HepG2 (cell line): ENCODE measurements at regions not wholly inside any gene's neighbourhood (a gene's known extent, or its start where the extent isn't known, plus 50 kb on each side); places are given as distances from the start of the nearest gene placed in this dataset.
A peak's percentile ranks its signal among the peaks of the same experiment; 100 is the strongest.

ENCODE experiments used
- ATAC-seq: fragments of 200-7000 bp; cut with Tn5 transposase; 3 replicates; pipeline ENCODE4 v1.9.1; 2020; ENCODE audit warnings: mild to moderate bottlenecking, moderate library complexity
- BruUV-seq: library from RNA; stranded (reverse); fragments of 400-500 nt; replicated peaks from 2 replicates; lab custom pipeline; 2021; lab: Mats Ljungman, UMichigan
- CTCF ChIA-PET: fragments of 300-600 bp; formaldehyde crosslinking; extraction: SDS; loops from one replicate; lab custom pipeline; 2021; ENCODE audit warnings: low total read pairs, inconsistent platforms, low intra/inter-chr PET ratio; lab: Yijun Ruan, JAX
- POLR2A ChIA-PET: fragments of 350-600 bp; sonication (Branson Sonifier 250); formaldehyde crosslinking; loops from one replicate; lab custom pipeline; 2020; ENCODE audit warnings: antibody characterized with exemption, inconsistent platforms; lab: Yijun Ruan, JAX
- DNase-seq: peaks from one replicate; pipeline ENCODE4 v3.0.0-alpha.2; 2015; ENCODE audit warnings: low spot score
- FAIRE-seq: peaks from 3 replicates; lab custom pipeline; 2011; peaks lifted over from hg19 to GRCh38; lab: Jason Lieb, UNC
- H2AFZ ChIP-seq: one replicate; pipeline ENCODE4 v1.6.1; 2011; ENCODE audit warnings: low read length, inconsistent platforms
- H3K27ac ChIP-seq: fragments of 300-600 bp; 3 replicates; pipeline ENCODE4 v1.8.0; 2011; ENCODE audit warnings: mixed run types, mild to moderate bottlenecking, mixed read lengths, low read length, inconsistent platforms; ENCODE audit not compliant: insufficient read depth; ENCODE audit errors: extremely low read length
- H3K27me3 ChIP-seq, 2 experiments: fragments of 200-600 bp in 1 of 2; 2 replicates in 1 of 2; 3 replicates in 1 of 2; pipeline versions ENCODE4 v1.6.0 to v1.8.0; 2011; ENCODE audit warnings: low read length in 2 of 2, mild to moderate bottlenecking in 2 of 2, moderate library complexity in 2 of 2, inconsistent platforms in 1 of 2; ENCODE audit not compliant: insufficient read depth in 2 of 2, control insufficient read depth in 1 of 2
- H3K36me3 ChIP-seq, 2 experiments: fragments of 200-600 bp in 1 of 2; replicated peaks in 1 of 2; 2 replicates in 1 of 2; 3 replicates in 1 of 2; pipeline versions ENCODE4 v1.5.1 to v1.8.0; 2011; ENCODE audit warnings: low read length in 2 of 2, inconsistent platforms in 1 of 2; ENCODE audit not compliant: insufficient read depth in 2 of 2, control insufficient read depth in 1 of 2
- H3K4me1 ChIP-seq: 2 replicates; pipeline ENCODE4 v1.5.1; 2012; ENCODE audit warnings: low read length, inconsistent platforms; ENCODE audit not compliant: insufficient read depth
- H3K4me2 ChIP-seq: 2 replicates; pipeline ENCODE4 v1.6.0; 2011; ENCODE audit warnings: low read depth, low read length, inconsistent platforms
- H3K4me3 ChIP-seq, 3 experiments: fragments of 200-600 bp in 1 of 3; sonication (generic), shearing (Covaris generic) in 1 of 3; replicated peaks in 1 of 3; 2 replicates each; pipeline ENCODE4 v1.5.1; 2011 to 2016; ENCODE audit warnings: low read length in 3 of 3, inconsistent platforms in 2 of 3, low read depth in 2 of 3, mild to moderate bottlenecking in 2 of 3, control low read depth in 1 of 3, mixed read lengths in 1 of 3; ENCODE audit not compliant: insufficient read depth in 1 of 3
- H3K79me2 ChIP-seq: one replicate; pipeline ENCODE4 v1.6.1; 2011; ENCODE audit warnings: low read length, inconsistent platforms; ENCODE audit not compliant: insufficient read depth
- H3K9ac ChIP-seq: 2 replicates; pipeline ENCODE4 v1.6.0; 2011; ENCODE audit warnings: mild to moderate bottlenecking, low read depth, low read length, inconsistent platforms; ENCODE audit not compliant: insufficient read depth
- H3K9me3 ChIP-seq: 2 replicates; pipeline ENCODE4 v1.5.1; 2012; ENCODE audit warnings: mild to moderate bottlenecking, low read length
- H4K20me1 ChIP-seq: 2 replicates; pipeline ENCODE4 v1.6.0; 2011; ENCODE audit warnings: inconsistent platforms, mild to moderate bottlenecking, low read length, moderate library complexity; ENCODE audit not compliant: insufficient read depth
- AGO1 ChIP-seq: fragments of 200-400 bp; formaldehyde crosslinking; IDR thresholded peaks from 2 replicates; pipeline ENCODE4 v1.6.1; 2017; ENCODE audit warnings: mild to moderate bottlenecking, low read depth, low read length, moderate library complexity; ENCODE audit not compliant: poor library complexity, severe bottlenecking
- ATM ChIP-seq: fragments of 450-650 bp; IDR thresholded peaks from 2 replicates; pipeline ENCODE4 v1.7.1; 2017; ENCODE audit warnings: mild to moderate bottlenecking, borderline replicate concordance
- DNMT3B ChIP-seq: conservative IDR thresholded peaks from 2 replicates; pipeline ENCODE4 v1.6.1; 2016; ENCODE audit warnings: missing biosample characterization, control low read depth
- EEA1 ChIP-seq: sonication (generic); formaldehyde crosslinking; IDR thresholded peaks from 2 replicates; pipeline ENCODE4 v1.5.1; 2020; ENCODE audit warnings: mild to moderate bottlenecking, missing genetic modification reagents, borderline replicate concordance
- JARID2 ChIP-seq: sonication (generic); formaldehyde crosslinking; IDR thresholded peaks from 2 replicates; pipeline ENCODE4 v1.8.1; 2023; ENCODE audit warnings: missing genetic modification reagents, inconsistent platforms; ENCODE audit not compliant: insufficient replicate concordance
- ZFP36L2 ChIP-seq: sonication (generic); formaldehyde crosslinking; IDR thresholded peaks from 2 replicates; pipeline ENCODE4 v1.4.0; 2020; ENCODE audit warnings: missing genetic modification reagents
- ZNF121 ChIP-seq: sonication (generic); formaldehyde crosslinking; IDR thresholded peaks from 2 replicates; pipeline ENCODE4 v1.5.0; 2020; ENCODE audit warnings: mild to moderate bottlenecking, missing genetic modification reagents
- ZNF550 ChIP-seq: sonication (generic); formaldehyde crosslinking; IDR thresholded peaks from 2 replicates; pipeline ENCODE4 v1.4.0; 2020; ENCODE audit warnings: mild to moderate bottlenecking, missing genetic modification reagents, borderline replicate concordance
- ZNF781 ChIP-seq: sonication (generic); formaldehyde crosslinking; IDR thresholded peaks from 2 replicates; pipeline ENCODE4 v1.5.1; 2020; ENCODE audit warnings: borderline replicate concordance, mild to moderate bottlenecking, missing genetic modification reagents; ENCODE audit errors: not compliant biosample characterization
- WGBS: methylation state at CpG from one replicate; pipeline ENCODE4 v1.1.6; 2017; ENCODE audit warnings: low lambda C conversion rate; 5-methylcytosine and 5-hydroxymethylcytosine counted together
- in situ Hi-C: cut with HindIII; loops from 2 replicates; pipeline ENCODE4 v1.10.0; 2017; ENCODE audit warnings: low pct_unique_long_range_greater_than_20kb; ENCODE audit not compliant: extremely low pct_ligation_motif_present
- intact Hi-C: fragments of 100-400 bp; cut with micrococcal nuclease; formaldehyde crosslinking; loops from one replicate; pipeline ENCODE4 v1.10.0; 2022; ENCODE audit not compliant: unreplicated experiment

- no peaks in the 10 kb centered on the region for H4K20me1 ChIP-seq
- BruUV-seq, result no TSS peak
- no peak overlapping the region; a peak in 1 of 6 replicates for H3K4me3 ChIP-seq
- no peaks in the 10 kb centered on the region for H3K36me3 ChIP-seq
- no peaks in the 10 kb centered on the region for H3K79me2 ChIP-seq
- H3K4me1 ChIP-seq, result peaks cover 29% of the 10 kb centered on the region
- peaks cover 0 to 2% of the 10 kb centered on the region in 2 experiments; a peak in 1 of 5 replicates for H3K27me3 ChIP-seq
- H3K4me2 ChIP-seq, result peak overlapping the region; percentile 65
- ATAC-seq (no peak), FAIRE-seq (no peak), DNase-seq (no peak)
- in situ Hi-C loops (no loop called here), intact Hi-C loops (no loop called here)
- H3K9ac ChIP-seq, result no peak overlapping the region
- H3K9me3 ChIP-seq, result no peaks in the 10 kb centered on the region
- CTCF ChIA-PET, result no interaction called here
- 70% methylated on average over 11 of the region's 11 CpGs for WGBS
- no peak overlapping the region for H2AFZ ChIP-seq
- POLR2A ChIA-PET, result no interaction called here
- TF ChIP-seq DNMT3B (CRISPR knock-in tag) (no peak), EEA1 (no peak), ZNF121 (CRISPR knock-in tag) (peak; percentile 50; the same call in 1 of the 2 replicates), AGO1 (no peak), ZNF550 (no peak)
- H3K27ac ChIP-seq, result no peak overlapping the region
Measured at GRCh38 chr5:77877516-77878355, 101.6 kb upstream of the TBCA start.

- Histone ChIP-seq H3K27ac (no peak overlapping the region), H2AFZ (no peak overlapping the region), H3K4me3 (peak overlapping the region in 1 of 3 experiments; percentile 42; a peak in 2 of 6 replicates), H3K9ac (no peak overlapping the region), H3K79me2 (no peaks in the 10 kb centered on the region), H4K20me1 (no peaks in the 10 kb centered on the region), H3K36me3 (no peaks in the 10 kb centered on the region), H3K27me3 (peaks cover 0 to 2% of the 10 kb centered on the region in 2 experiments; a peak in 1 of 5 replicates), H3K9me3 (no peaks in the 10 kb centered on the region), H3K4me1 (peaks cover 29% of the 10 kb centered on the region), H3K4me2 (peak overlapping the region; percentile 65)
- in situ Hi-C loops, result no loop called here
- no peak for TF ChIP-seq JARID2 (CRISPR knock-in tag)
- no peak for TF ChIP-seq ZFP36L2 (CRISPR knock-in tag)
- TF ChIP-seq ATM, result no peak
- no peak for TF ChIP-seq ZNF781 (CRISPR knock-in tag)
- FAIRE-seq (no peak), ATAC-seq (no peak), DNase-seq (no peak)
- ChIA-PET POLR2A (no interaction called here), CTCF (no interaction called here)
- BruUV-seq, result no TSS peak
- 54% methylated on average over 8 of the region's 8 CpGs for WGBS
- intact Hi-C loops, result no loop called here
Measured at GRCh38 chr5:77876862-77877502, 100.8 kb upstream of the TBCA start.
